GM23338 (cell line): ENCODE measurements at regions not wholly inside any gene's neighbourhood (a gene's known extent, or its start where the extent isn't known, plus 50 kb on each side); places are given as distances from the start of the nearest gene placed in this dataset.

Experiments
- ATAC-seq: fragments of 200-7000 bp; cut with Tn5 transposase; 3 replicates; pipeline ENCODE4 v1.9.1; 2020
- DNase-seq: peaks from one replicate; pipeline ENCODE4 v3.0.0-alpha.2; 2015; ENCODE audit warnings: low spot score
- H2AFZ ChIP-seq: fragments of 200-600 bp; sonication (generic); 2 replicates; pipeline ENCODE4 v1.8.0; 2016; ENCODE audit warnings: antibody characterized with exemption, mild to moderate bottlenecking, moderate library complexity
- H3F3A ChIP-seq: fragments of 200-600 bp; sonication (generic); replicated peaks from 2 replicates; pipeline ENCODE4 v1.8.0; 2017; ENCODE audit warnings: antibody characterized with exemption, mixed run types, low read depth
- H3K27ac ChIP-seq: fragments of 200-600 bp; sonication (generic); 2 replicates; pipeline ENCODE4 v1.6.1; 2016; ENCODE audit warnings: low read depth
- H3K27me3 ChIP-seq: fragments of 200-600 bp; sonication (generic); 2 replicates; pipeline ENCODE4 v1.8.0; 2016; ENCODE audit warnings: mild to moderate bottlenecking, mixed run types, moderate library complexity; ENCODE audit not compliant: insufficient read depth
- H3K36me3 ChIP-seq: fragments of 200-600 bp; sonication (generic); 2 replicates; pipeline ENCODE4 v1.8.0; 2016; ENCODE audit warnings: mild to moderate bottlenecking; ENCODE audit not compliant: insufficient read depth
- H3K4me1 ChIP-seq: fragments of 200-600 bp; sonication (generic); 2 replicates; pipeline ENCODE4 v1.8.0; 2016; ENCODE audit warnings: mild to moderate bottlenecking, moderate library complexity; ENCODE audit not compliant: insufficient read depth
- H3K4me2 ChIP-seq: fragments of 200-600 bp; sonication (generic); 2 replicates; pipeline ENCODE4 v1.7.1; 2017; ENCODE audit warnings: mixed run types
- H3K4me3 ChIP-seq: fragments of 200-600 bp; sonication (generic); 2 replicates; pipeline ENCODE4 v1.6.1; 2016; ENCODE audit warnings: mixed run types
- H3K79me2 ChIP-seq: fragments of 200-600 bp; sonication (generic); replicated peaks from 2 replicates; pipeline ENCODE4 v1.8.0; 2017; ENCODE audit warnings: mild to moderate bottlenecking; ENCODE audit not compliant: insufficient read depth
- H3K9me2 ChIP-seq: fragments of 200-600 bp; sonication (generic); 2 replicates; pipeline ENCODE4 v1.8.0; 2017; ENCODE audit not compliant: insufficient read depth
- H4K20me1 ChIP-seq: fragments of 200-600 bp; sonication (generic); replicated peaks from 2 replicates; pipeline ENCODE4 v1.8.0; 2017; ENCODE audit warnings: mild to moderate bottlenecking; ENCODE audit not compliant: insufficient read depth
- H3K27ac Mint-ChIP-seq: 2 replicates; pipeline ENCODE4 v1.8.0; 2020; ENCODE audit warnings: inconsistent platforms, mild to moderate bottlenecking, moderate library complexity, mixed read lengths
- H3K27me3 Mint-ChIP-seq: 3 replicates; pipeline ENCODE4 v1.8.0; 2022; ENCODE audit warnings: low read depth, mild to moderate bottlenecking, moderate library complexity, mixed read lengths, inconsistent platforms; ENCODE audit not compliant: insufficient read depth, poor library complexity
- H3K36me3 Mint-ChIP-seq: 3 replicates; pipeline ENCODE4 v1.8.0; 2021; ENCODE audit warnings: low read depth, mild to moderate bottlenecking, inconsistent platforms, moderate library complexity, mixed read lengths
- H3K4me1 Mint-ChIP-seq: 3 replicates; pipeline ENCODE4 v1.8.0; 2020; ENCODE audit warnings: mild to moderate bottlenecking, inconsistent platforms, mixed read lengths
- H3K4me3 Mint-ChIP-seq: 3 replicates; pipeline ENCODE4 v1.8.0; 2021; ENCODE audit warnings: moderate library complexity, mild to moderate bottlenecking, inconsistent platforms, mixed read lengths
- H3K9me3 Mint-ChIP-seq: 3 replicates; pipeline ENCODE4 v1.8.0; 2020; ENCODE audit warnings: moderate library complexity, mild to moderate bottlenecking, inconsistent platforms, mixed read lengths
- JUNB ChIP-seq: IDR thresholded peaks from one replicate; pipeline ENCODE4 v1.6.1; 2016; ENCODE audit warnings: antibody characterized with exemption; ENCODE audit not compliant: unreplicated experiment
- NANOG ChIP-seq: IDR thresholded peaks from 2 replicates; pipeline ENCODE4 v1.6.1; 2016; ENCODE audit warnings: antibody characterized with exemption, borderline replicate concordance
- POLR2AphosphoS5 ChIP-seq: IDR thresholded peaks from 2 replicates; pipeline ENCODE4 v1.6.1; 2016; ENCODE audit warnings: antibody characterized with exemption, low read depth
- STAT1 ChIP-seq: IDR thresholded peaks from one replicate; pipeline ENCODE4 v1.6.1; 2016; ENCODE audit warnings: antibody characterized with exemption; ENCODE audit not compliant: unreplicated experiment
- ZNF114 ChIP-seq: fragments of 250-450 bp; sonication (Bioruptor Pico); IDR thresholded peaks from 2 replicates; pipeline ENCODE4 v1.5.0; 2020; ENCODE audit warnings: mild to moderate bottlenecking, moderate library complexity
- ZNF331 ChIP-seq: fragments of 250-450 bp; sonication (Bioruptor Pico); IDR thresholded peaks from 2 replicates; pipeline ENCODE4 v1.5.0; 2020; ENCODE audit warnings: low read depth, mild to moderate bottlenecking, moderate library complexity
- TF ChIP-seq, protein P1 (sequence below): fragments of 250-450 bp; sonication (Bioruptor Pico); IDR thresholded peaks from 2 replicates; pipeline ENCODE4 v1.5.0; 2020; ENCODE audit warnings: mild to moderate bottlenecking, moderate library complexity
- TF ChIP-seq, protein P2 (sequence below): IDR thresholded peaks from 2 replicates; pipeline ENCODE4 v1.6.1; 2016; ENCODE audit warnings: antibody characterized with exemption

DNA sequence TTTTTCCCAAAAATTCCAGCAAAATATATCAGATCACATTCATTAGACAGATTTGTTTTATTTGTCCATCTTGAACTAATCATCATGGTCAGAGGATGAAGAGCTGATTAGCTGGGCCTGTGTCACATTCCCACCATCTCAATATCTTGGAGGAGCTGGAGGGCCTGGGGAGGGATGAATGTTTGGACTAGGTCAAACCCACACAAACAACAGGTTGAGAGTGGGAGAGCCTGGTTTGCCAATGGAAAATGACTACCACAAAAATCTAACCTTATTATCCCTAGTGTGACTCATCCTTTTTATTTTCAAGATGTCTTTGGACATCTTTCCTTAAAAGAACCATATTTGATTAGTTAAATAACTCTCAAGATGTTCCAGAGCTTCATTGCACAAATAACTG is 242.4 kb downstream of the OGFRL1 start (continued):
- TF ChIP-seq, protein P1, sequence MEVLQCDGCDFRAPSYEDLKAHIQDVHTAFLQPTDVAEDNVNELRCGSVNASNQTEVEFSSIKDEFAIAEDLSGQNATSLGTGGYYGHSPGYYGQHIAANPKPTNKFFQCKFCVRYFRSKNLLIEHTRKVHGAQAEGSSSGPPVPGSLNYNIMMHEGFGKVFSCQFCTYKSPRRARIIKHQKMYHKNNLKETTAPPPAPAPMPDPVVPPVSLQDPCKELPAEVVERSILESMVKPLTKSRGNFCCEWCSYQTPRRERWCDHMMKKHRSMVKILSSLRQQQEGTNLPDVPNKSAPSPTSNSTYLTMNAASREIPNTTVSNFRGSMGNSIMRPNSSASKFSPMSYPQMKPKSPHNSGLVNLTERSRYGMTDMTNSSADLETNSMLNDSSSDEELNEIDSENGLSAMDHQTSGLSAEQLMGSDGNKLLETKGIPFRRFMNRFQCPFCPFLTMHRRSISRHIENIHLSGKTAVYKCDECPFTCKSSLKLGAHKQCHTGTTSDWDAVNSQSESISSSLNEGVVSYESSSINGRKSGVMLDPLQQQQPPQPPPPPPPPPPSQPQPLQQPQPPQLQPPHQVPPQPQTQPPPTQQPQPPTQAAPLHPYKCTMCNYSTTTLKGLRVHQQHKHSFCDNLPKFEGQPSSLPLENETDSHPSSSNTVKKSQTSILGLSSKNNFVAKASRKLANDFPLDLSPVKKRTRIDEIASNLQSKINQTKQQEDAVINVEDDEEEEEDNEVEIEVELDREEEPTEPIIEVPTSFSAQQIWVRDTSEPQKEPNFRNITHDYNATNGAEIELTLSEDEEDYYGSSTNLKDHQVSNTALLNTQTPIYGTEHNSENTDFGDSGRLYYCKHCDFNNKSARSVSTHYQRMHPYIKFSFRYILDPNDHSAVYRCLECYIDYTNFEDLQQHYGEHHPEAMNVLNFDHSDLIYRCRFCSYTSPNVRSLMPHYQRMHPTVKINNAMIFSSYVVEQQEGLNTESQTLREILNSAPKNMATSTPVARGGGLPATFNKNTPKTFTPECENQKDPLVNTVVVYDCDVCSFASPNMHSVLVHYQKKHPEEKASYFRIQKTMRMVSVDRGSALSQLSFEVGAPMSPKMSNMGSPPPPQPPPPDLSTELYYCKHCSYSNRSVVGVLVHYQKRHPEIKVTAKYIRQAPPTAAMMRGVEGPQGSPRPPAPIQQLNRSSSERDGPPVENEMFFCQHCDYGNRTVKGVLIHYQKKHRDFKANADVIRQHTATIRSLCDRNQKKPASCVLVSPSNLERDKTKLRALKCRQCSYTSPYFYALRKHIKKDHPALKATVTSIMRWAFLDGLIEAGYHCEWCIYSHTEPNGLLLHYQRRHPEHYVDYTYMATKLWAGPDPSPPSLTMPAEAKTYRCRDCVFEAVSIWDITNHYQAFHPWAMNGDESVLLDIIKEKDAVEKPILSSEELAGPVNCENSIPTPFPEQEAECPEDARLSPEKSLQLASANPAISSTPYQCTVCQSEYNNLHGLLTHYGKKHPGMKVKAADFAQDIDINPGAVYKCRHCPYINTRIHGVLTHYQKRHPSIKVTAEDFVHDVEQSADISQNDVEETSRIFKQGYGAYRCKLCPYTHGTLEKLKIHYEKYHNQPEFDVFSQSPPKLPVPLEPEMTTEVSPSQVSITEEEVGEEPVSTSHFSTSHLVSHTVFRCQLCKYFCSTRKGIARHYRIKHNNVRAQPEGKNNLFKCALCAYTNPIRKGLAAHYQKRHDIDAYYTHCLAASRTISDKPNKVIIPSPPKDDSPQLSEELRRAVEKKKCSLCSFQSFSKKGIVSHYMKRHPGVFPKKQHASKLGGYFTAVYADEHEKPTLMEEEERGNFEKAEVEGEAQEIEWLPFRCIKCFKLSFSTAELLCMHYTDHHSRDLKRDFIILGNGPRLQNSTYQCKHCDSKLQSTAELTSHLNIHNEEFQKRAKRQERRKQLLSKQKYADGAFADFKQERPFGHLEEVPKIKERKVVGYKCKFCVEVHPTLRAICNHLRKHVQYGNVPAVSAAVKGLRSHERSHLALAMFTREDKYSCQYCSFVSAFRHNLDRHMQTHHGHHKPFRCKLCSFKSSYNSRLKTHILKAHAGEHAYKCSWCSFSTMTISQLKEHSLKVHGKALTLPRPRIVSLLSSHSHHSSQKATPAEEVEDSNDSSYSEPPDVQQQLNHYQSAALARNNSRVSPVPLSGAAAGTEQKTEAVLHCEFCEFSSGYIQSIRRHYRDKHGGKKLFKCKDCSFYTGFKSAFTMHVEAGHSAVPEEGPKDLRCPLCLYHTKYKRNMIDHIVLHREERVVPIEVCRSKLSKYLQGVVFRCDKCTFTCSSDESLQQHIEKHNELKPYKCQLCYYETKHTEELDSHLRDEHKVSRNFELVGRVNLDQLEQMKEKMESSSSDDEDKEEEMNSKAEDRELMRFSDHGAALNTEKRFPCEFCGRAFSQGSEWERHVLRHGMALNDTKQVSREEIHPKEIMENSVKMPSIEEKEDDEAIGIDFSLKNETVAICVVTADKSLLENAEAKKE (CRISPR knock-in tag) = no peak
- no peak for TF ChIP-seq ZNF331 (CRISPR knock-in tag)

DNA sequence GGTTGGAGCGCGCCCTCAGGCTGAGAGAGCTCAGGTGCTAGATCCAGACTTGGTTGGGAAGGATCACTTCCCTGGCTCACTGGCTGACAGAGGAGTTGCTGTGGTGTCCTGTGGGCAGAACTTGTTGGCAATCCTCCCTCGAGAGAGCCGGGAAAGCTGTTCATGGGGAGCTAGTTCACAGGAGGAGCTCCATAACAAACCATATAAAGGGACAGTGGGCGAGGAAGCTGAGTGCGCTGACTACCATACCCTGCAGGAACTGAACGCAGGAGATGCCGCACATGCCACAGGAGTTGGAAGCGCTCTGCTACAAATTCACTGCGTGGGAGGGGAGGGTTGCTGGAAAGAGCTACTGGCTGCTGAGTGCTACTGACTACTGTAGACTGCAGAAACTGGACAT is 243.2 kb downstream of the OGFRL1 start:
- H3K36me3 ChIP-seq = no peaks in the 10 kb centered on the region
- TF ChIP-seq JUNB = no peak
- TF ChIP-seq, protein P1 (CRISPR knock-in tag) = no peak
- no peak for TF ChIP-seq STAT1
- TF ChIP-seq, protein P2, sequence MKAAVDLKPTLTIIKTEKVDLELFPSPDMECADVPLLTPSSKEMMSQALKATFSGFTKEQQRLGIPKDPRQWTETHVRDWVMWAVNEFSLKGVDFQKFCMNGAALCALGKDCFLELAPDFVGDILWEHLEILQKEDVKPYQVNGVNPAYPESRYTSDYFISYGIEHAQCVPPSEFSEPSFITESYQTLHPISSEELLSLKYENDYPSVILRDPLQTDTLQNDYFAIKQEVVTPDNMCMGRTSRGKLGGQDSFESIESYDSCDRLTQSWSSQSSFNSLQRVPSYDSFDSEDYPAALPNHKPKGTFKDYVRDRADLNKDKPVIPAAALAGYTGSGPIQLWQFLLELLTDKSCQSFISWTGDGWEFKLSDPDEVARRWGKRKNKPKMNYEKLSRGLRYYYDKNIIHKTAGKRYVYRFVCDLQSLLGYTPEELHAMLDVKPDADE = no peak
- no peak for TF ChIP-seq NANOG
- TF ChIP-seq POLR2AphosphoS5 = no peak
- TF ChIP-seq ZNF114 (CRISPR knock-in tag) = no peak
- no peaks in the 10 kb centered on the region for H3K79me2 ChIP-seq
- no peaks in the 10 kb centered on the region for H3F3A ChIP-seq
- H3K27me3 Mint-ChIP-seq = peaks cover 2% of the 10 kb centered on the region
- no peaks in the 10 kb centered on the region for H3K9me2 ChIP-seq
- no peak; the same call in 2 of the 3 replicates for ATAC-seq
- H2AFZ ChIP-seq = peak overlapping the region; percentile 24; the same call in 1 of the 2 replicates
- no peak overlapping the region for H3K4me2 ChIP-seq
- H3K4me1 Mint-ChIP-seq = no peaks in the 10 kb centered on the region; the same call in 2 of the 3 replicates
- no peak overlapping the region for H3K27ac ChIP-seq
- H3K4me1 ChIP-seq = no peaks in the 10 kb centered on the region
- no peak overlapping the region for H3K27ac Mint-ChIP-seq
- H3K4me3 ChIP-seq = no peak overlapping the region
- no peaks in the 10 kb centered on the region for H3K27me3 ChIP-seq
- H3K4me3 Mint-ChIP-seq = no peak overlapping the region
- no peak for DNase-seq
- no peaks in the 10 kb centered on the region for H3K9me3 Mint-ChIP-seq
- H4K20me1 ChIP-seq = no peaks in the 10 kb centered on the region
- no peaks in the 10 kb centered on the region for H3K36me3 Mint-ChIP-seq
